Left lung (tissue), 4 donors: ENCODE measurements at regions not wholly inside any gene's neighbourhood (a gene's known extent, or its start where the extent isn't known, plus 50 kb on each side); places are given as distances from the start of the nearest gene placed in this dataset.

Source experiments
- ATAC-seq: fragments of 200-7000 bp; cut with Tn5 transposase; one replicate; pipeline ENCODE4 v1.9.1; 2020; ENCODE audit warnings: moderate library complexity
- DNase-seq, 4 donors: peaks; one replicate each; pipeline ENCODE4 v3.0.0-alpha.2; 2013 to 2020
- H3K27ac ChIP-seq, 2 donors: fragments of 200-600 bp; sonication (generic) in 1 of 2; one replicate each; pipeline versions ENCODE4 v1.5.0 to v1.8.0; 2020 to 2021
- H3K27me3 ChIP-seq, 2 donors: fragments of 200-600 bp; sonication (generic) in 1 of 2; one replicate each; pipeline versions ENCODE4 v1.5.0 to v1.8.0; 2020 to 2021
- H3K36me3 ChIP-seq, 2 donors: fragments of 200-600 bp; sonication (generic) in 1 of 2; one replicate each; pipeline versions ENCODE4 v1.5.0 to v1.8.0; 2020 to 2021
- H3K4me1 ChIP-seq, 2 donors: fragments of 200-600 bp; one replicate each; pipeline ENCODE4 v1.8.0; 2021
- H3K4me3 ChIP-seq, 2 donors: fragments of 200-600 bp; sonication (generic) in 1 of 2; one replicate each; pipeline versions ENCODE4 v1.5.0 to v1.8.0; 2020 to 2021; ENCODE audit warnings: mild to moderate bottlenecking in 1 of 2
- H3K9me3 ChIP-seq, 2 donors: fragments of 200-600 bp; sonication (generic) in 1 of 2; one replicate each; pipeline versions ENCODE4 v1.5.0 to v1.8.0; 2020 to 2021
- intact Hi-C, 2 donors: fragments of 100-400 bp; cut with DNase I; formaldehyde crosslinking; loops; one replicate each; pipeline versions ENCODE4 v1.11.2 to v1.14.2; 2022
- TF ChIP-seq, protein P1 (sequence below), 2 donors: fragments of 200-600 bp; sonication (generic) in 1 of 2; IDR thresholded peaks; one replicate each; pipeline versions ENCODE4 v1.5.0 to v1.8.0; 2021; ENCODE audit warnings: antibody characterized with exemption in 2 of 2
- donor health status: DM: no; HTN: yes; CAD: no.
- donor health status: DM: no; HTN: no; CAD: no.

DNA sequence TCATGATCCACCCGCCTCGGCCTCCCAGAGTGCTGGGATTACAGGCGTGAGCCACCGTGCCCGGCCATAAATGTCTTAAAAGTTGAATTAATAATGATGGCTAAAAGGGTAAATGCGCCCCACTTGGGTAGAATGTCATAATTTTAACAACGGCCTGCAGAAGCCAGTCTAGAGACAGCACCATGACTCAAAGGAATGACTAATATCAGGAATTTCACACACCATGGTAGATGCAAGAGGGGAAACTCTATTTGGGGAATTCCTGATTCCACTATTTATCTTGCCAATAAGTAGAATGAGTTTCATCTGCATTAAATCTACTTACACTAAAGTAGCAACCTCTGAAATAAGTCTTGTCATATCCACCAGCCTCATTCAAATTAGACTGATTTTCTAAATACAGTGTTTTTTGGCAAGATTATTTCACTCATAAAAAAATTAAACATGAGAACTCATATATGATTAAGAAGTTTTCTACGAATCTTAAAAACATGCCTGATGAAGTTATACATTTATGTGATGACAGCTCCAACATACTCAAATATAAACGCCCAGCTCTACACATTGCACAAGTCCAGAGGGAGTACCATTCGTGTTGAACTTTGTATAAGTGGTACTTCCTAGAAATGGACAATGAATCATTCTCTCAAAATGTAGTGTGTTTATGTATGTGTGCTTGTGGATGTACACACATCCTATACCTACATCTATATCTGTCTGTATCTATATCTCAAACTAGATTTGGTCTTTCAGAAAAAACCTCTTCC, 309.7 kb downstream of the IRS1 start:
- ATAC-seq (no peak), DNase-seq (no peak)
- H3K4me1 ChIP-seq: no peaks in the 10 kb centered on the region
- intact Hi-C loops: no loop called here
- no peaks in the 10 kb centered on the region for H3K27me3 ChIP-seq
- H3K36me3 ChIP-seq: no peaks in the 10 kb centered on the region
- no peaks in the 10 kb centered on the region for H3K9me3 ChIP-seq
- TF ChIP-seq, protein P1, sequence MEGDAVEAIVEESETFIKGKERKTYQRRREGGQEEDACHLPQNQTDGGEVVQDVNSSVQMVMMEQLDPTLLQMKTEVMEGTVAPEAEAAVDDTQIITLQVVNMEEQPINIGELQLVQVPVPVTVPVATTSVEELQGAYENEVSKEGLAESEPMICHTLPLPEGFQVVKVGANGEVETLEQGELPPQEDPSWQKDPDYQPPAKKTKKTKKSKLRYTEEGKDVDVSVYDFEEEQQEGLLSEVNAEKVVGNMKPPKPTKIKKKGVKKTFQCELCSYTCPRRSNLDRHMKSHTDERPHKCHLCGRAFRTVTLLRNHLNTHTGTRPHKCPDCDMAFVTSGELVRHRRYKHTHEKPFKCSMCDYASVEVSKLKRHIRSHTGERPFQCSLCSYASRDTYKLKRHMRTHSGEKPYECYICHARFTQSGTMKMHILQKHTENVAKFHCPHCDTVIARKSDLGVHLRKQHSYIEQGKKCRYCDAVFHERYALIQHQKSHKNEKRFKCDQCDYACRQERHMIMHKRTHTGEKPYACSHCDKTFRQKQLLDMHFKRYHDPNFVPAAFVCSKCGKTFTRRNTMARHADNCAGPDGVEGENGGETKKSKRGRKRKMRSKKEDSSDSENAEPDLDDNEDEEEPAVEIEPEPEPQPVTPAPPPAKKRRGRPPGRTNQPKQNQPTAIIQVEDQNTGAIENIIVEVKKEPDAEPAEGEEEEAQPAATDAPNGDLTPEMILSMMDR (IDR thresholded peaks at IDR 0.05): no peak
- H3K4me3 ChIP-seq: no peak overlapping the region
- H3K27ac ChIP-seq: no peak overlapping the region

GRCh38 chr2:226488034-226488433, 311.6 kb downstream of the IRS1 start:
- intact Hi-C loops: no loop called here
- ATAC-seq: no peak
- H3K9me3 ChIP-seq: no peaks in the 10 kb centered on the region
- TF ChIP-seq, protein P1 (IDR thresholded peaks at IDR 0.05): no peak
- H3K4me3 ChIP-seq: no peak overlapping the region
- no peaks in the 10 kb centered on the region for H3K4me1 ChIP-seq
- no peaks in the 10 kb centered on the region for H3K27me3 ChIP-seq
- no peak overlapping the region for H3K27ac ChIP-seq
- no peak for DNase-seq
- H3K36me3 ChIP-seq: no peaks in the 10 kb centered on the region

DNA sequence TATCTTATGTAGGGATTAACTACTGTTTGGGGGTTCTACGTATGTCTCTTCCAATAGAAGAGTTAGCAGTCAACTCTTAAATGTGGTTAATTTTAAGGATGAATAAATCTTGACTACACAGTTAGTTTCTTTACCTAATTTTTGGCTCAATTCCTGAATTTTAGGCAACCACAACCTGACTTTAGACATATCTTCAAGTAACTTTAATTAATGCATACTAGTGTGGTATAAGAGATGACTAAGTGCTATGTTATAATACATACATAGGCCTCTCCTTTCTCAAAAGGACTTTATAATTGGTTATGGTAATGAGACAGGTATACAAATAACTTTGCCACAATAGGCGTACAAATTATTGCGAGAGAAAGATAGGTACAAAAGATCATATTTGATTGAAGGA, 312.0 kb downstream of the IRS1 start:
- ATAC-seq (no peak), DNase-seq (no peak)
- Histone ChIP-seq H3K9me3 (no peaks in the 10 kb centered on the region), H3K36me3 (no peaks in the 10 kb centered on the region), H3K27me3 (no peaks in the 10 kb centered on the region), H3K4me3 (no peak overlapping the region), H3K4me1 (no peaks in the 10 kb centered on the region), H3K27ac (no peak overlapping the region)
- TF ChIP-seq, protein P1 (IDR thresholded peaks at IDR 0.05): no peak
- intact Hi-C loops: no loop called here

DNA sequence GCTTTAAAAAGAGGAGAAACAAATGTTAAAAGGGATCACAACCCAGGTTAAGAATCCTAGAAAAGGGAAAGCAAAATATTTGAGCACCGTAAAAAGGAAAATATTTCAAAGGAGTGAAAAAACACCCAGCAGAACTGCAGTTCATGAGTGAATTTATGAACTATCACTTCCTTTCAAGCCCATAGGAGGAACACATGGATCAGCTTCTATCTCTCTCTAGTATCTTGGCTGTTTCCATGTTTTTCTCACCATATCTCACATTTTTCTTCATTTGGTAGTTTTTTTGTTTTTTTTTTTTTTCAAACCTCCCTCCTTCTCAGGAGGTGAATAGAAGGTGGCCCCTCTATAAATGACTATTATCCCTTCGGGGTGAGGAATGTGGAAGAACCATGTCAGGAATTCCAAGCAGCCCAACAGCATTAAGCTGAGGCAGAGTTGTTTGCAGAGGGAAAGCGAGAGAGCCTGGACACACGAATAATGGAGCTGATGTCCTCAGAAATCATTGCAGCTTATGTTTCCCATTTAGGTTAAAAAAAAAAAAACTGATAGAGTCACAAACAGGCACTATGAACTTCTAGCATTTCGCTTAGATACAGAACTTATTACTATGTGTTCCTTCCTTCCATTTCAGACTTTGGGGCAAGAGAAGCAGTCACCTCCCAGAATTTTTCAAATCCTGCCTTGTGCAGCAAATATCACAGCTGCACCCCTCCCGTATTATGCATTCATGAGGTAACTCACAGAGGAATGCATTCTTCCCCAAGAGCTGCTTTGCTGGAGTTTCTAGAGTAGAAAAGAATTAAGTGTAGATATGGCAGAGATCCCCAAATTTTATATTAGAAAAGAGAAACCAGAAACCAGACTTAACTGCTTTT, 315.6 kb downstream of the IRS1 start:
- intact Hi-C loops: no loop called here
- DNase-seq: no peak
- ATAC-seq: peak; percentile 36
- Histone ChIP-seq H3K36me3 (no peaks in the 10 kb centered on the region), H3K27ac (no peak overlapping the region), H3K27me3 (no peaks in the 10 kb centered on the region), H3K4me3 (no peak overlapping the region), H3K4me1 (no peaks in the 10 kb centered on the region), H3K9me3 (no peaks in the 10 kb centered on the region)
- TF ChIP-seq, protein P1 (IDR thresholded peaks at IDR 0.05): no peak

DNA sequence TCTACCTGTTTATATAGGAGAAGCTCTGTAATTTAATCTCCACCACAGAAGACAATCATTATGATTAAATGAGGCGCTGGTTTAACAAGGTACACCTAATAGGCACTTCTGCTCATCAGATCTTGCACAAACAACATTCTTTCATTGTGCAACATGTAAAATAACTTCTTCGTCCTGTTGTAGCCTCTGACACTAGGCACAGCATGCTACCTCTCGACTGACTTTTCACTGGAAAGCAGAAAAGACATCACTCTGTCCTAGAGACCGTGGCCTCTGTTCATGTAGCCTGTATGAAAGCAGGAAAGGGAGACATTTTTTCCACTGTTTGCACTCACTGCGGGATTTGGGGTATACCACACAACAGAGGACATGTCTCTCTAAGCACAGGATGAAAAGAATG, 316.5 kb downstream of the IRS1 start:
- Histone ChIP-seq H3K27ac (no peak overlapping the region), H3K4me1 (peaks cover 0 to 2% of the 10 kb centered on the region in 2 donors), H3K9me3 (no peaks in the 10 kb centered on the region), H3K27me3 (no peaks in the 10 kb centered on the region), H3K36me3 (no peaks in the 10 kb centered on the region), H3K4me3 (no peak overlapping the region)
- TF ChIP-seq, protein P1 (IDR thresholded peaks at IDR 0.05): no peak
- no peak for ATAC-seq
- intact Hi-C loops: no loop called here
- no peak for DNase-seq
